HUES6 (cell line): ENCODE measurements at regions not wholly inside any gene's neighbourhood (a gene's known extent, or its start where the extent isn't known, plus 50 kb on each side); places are given as distances from the start of the nearest gene placed in this dataset.

Source experiments
- H3K27ac ChIP-seq: 2 replicates; pipeline ENCODE4 v1.7.0; 2013; ENCODE audit warnings: low read depth, mild to moderate bottlenecking, low read length, inconsistent platforms
- H3K27me3 ChIP-seq: 2 replicates; pipeline ENCODE4 v1.6.1; 2013; ENCODE audit warnings: low read length; ENCODE audit not compliant: control insufficient read depth, insufficient read depth
- H3K36me3 ChIP-seq: 2 replicates; pipeline ENCODE4 v1.6.1; 2013; ENCODE audit warnings: low read length; ENCODE audit not compliant: control insufficient read depth, insufficient read depth
- H3K4me1 ChIP-seq: 2 replicates; pipeline ENCODE4 v1.6.1; 2013; ENCODE audit warnings: low read length; ENCODE audit not compliant: control insufficient read depth, insufficient read depth
- H3K4me3 ChIP-seq: 2 replicates; pipeline ENCODE4 v1.5.1; 2013; ENCODE audit warnings: low read depth, low read length
- H3K9ac ChIP-seq: one replicate; pipeline ENCODE4 v1.6.1; 2013; ENCODE audit warnings: mild to moderate bottlenecking, low read length
- H3K9me3 ChIP-seq: 2 replicates; pipeline ENCODE4 v1.6.1; 2013; ENCODE audit warnings: low read depth, low read length; ENCODE audit not compliant: control insufficient read depth, insufficient read depth

DNA sequence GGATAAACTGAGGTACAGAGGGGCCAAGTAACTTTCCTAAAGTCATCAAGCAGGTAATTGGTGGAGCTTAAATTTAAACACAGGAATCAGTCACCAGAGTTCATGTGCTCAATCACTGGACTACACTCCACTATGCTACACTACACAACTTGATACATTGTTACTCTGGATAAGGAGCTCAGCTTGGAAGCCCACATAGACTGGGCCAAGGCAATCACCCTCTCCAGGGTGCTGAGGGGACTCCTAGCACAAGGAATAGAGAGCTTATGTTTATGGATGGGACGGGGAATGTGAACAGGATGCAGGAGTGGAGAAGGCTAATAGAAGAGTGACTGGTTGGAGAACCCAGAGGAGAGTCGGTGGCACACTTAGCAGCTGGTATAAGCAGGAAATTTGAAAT is 113.5 kb upstream of the NFIB start:
- H3K9me3 ChIP-seq, result no peaks in the 10 kb centered on the region
- H3K4me1 ChIP-seq, result peaks cover 31% of the 10 kb centered on the region
- H3K27ac ChIP-seq, result no peak overlapping the region

DNA sequence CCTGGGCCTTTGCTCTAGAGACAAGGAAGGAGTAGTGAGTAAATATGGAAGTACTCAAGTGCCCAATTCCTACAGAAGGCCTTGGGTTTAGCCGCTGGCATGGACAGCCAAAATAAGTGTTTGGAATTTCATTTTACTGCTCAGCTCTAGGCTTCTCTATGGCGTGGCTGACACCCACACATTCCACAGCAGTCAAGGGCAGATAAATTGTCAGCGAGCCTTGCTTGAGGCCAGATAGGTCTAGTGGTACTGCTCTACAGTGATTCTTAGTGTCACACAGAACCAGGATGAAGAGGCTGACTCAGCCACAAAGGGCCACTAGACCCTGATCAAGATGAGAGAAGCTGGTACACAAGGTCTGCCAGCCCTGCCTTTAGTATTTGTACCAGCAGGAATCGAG is 111.0 kb upstream of the NFIB start:
- no peak overlapping the region for H3K4me3 ChIP-seq
- no peak overlapping the region for H3K27ac ChIP-seq
- H3K9me3 ChIP-seq, result no peaks in the 10 kb centered on the region
- no peaks in the 10 kb centered on the region for H3K36me3 ChIP-seq
- H3K9ac ChIP-seq, result no peak overlapping the region
- peaks cover 50% of the 10 kb centered on the region for H3K4me1 ChIP-seq
- H3K27me3 ChIP-seq, result no peaks in the 10 kb centered on the region

More for the DNA sequence above, 113.5 kb upstream of the NFIB start:
- no peak overlapping the region for H3K9ac ChIP-seq
- no peaks in the 10 kb centered on the region for H3K27me3 ChIP-seq
- no peak overlapping the region for H3K4me3 ChIP-seq
- H3K36me3 ChIP-seq, result no peaks in the 10 kb centered on the region

DNA sequence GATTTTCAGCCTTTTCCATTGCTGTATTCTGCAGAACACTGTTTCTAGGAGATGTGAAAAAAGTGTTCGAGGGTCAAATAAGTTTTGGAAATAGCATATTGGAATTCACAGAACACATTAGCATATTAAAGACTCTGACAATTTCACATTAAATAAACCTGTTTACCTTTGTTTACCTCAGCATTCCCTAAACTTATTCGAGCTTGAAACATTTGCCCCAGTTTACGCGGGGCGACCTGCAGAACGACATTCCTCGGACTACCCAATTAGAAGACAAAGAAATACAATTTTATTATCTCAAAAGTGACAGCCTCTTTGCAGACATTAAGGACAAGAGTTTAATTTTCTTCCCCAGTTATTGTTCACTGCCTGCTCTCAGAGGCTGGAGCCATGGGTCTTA is 110.3 kb upstream of the NFIB start:
- H3K36me3 ChIP-seq, result no peaks in the 10 kb centered on the region
- H3K9ac ChIP-seq, result no peak overlapping the region
- no peaks in the 10 kb centered on the region for H3K9me3 ChIP-seq
- peaks cover 54% of the 10 kb centered on the region for H3K4me1 ChIP-seq
- no peak overlapping the region for H3K27ac ChIP-seq
- H3K4me3 ChIP-seq, result no peak overlapping the region
- H3K27me3 ChIP-seq, result no peaks in the 10 kb centered on the region

GRCh38 chr9:14423815-14424261 is 109.9 kb upstream of the NFIB start:
- H3K9me3 ChIP-seq, result no peaks in the 10 kb centered on the region
- no peak overlapping the region for H3K27ac ChIP-seq
- peaks cover 55% of the 10 kb centered on the region for H3K4me1 ChIP-seq
- no peaks in the 10 kb centered on the region for H3K27me3 ChIP-seq
- H3K4me3 ChIP-seq, result no peak overlapping the region
- no peak overlapping the region for H3K9ac ChIP-seq
- no peaks in the 10 kb centered on the region for H3K36me3 ChIP-seq

GRCh38 chr9:14421291-14421690 is 107.3 kb upstream of the NFIB start:
- H3K36me3 ChIP-seq, result no peaks in the 10 kb centered on the region
- no peak overlapping the region for H3K9ac ChIP-seq
- no peaks in the 10 kb centered on the region for H3K9me3 ChIP-seq
- H3K27me3 ChIP-seq, result no peaks in the 10 kb centered on the region
- no peak overlapping the region for H3K27ac ChIP-seq
- peaks cover 60% of the 10 kb centered on the region for H3K4me1 ChIP-seq
- no peak overlapping the region for H3K4me3 ChIP-seq

GRCh38 chr9:14418941-14419937 is 105.3 kb upstream of the NFIB start:
- no peaks in the 10 kb centered on the region for H3K36me3 ChIP-seq
- H3K27ac ChIP-seq, result no peak overlapping the region
- peaks cover 6% of the 10 kb centered on the region for H3K9me3 ChIP-seq
- no peak overlapping the region for H3K9ac ChIP-seq
- H3K27me3 ChIP-seq, result no peaks in the 10 kb centered on the region
- peaks cover 50% of the 10 kb centered on the region for H3K4me1 ChIP-seq
- no peak overlapping the region for H3K4me3 ChIP-seq

DNA sequence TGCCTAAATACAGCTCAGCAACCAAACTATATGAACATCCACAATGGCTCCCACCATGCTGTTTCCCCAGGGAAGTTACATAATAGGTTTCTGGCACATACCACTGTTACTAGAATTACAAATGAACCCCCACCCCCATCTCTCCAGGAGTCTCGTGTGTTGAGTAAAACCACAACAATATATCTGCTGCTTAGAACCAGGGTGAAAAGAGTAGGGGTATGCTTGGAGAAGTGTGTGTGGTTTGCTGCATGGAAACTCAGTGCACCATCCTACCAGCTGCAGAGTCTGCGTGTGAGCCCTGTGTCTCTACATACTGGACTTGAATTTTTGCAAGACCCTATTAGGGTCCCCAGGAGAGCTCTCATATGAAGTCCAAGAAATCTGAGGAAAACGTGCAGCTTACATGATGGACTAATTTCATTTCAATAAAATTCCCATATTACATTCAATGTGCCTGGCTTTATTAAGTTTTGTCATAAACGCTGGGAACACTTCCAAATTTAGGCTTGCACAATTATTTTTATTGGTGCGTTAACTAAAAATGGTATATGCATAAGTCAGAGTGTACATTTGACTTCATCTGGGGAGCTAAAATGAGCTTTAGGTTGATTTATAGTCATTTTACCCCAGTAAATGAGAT is 104.5 kb upstream of the NFIB start:
- Histone ChIP-seq H3K27me3 (no peaks in the 10 kb centered on the region), H3K9me3 (peaks cover 6% of the 10 kb centered on the region), H3K27ac (no peak overlapping the region), H3K9ac (no peak overlapping the region), H3K4me1 (peaks cover 42% of the 10 kb centered on the region), H3K4me3 (no peak overlapping the region), H3K36me3 (no peaks in the 10 kb centered on the region)

DNA sequence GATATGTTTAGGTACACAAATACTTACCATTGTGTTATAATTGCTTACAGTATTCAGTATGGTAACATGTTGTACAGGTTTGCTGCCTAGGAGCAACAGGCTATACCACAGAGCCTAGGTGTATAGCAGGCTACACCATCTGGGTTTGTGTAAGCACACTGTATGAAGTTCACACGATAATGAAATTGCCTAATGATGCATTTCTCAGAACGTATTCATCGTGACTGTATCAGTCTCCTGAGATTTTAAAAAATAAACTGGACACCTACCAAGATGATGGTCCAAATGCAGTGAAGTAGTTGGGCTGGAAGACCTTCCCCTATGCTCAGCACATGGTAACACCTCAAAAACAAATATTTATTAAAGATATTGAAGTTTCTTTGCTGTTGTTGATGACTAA is 103.3 kb upstream of the NFIB start:
- H3K9me3 ChIP-seq, result peaks cover 6% of the 10 kb centered on the region
- no peak overlapping the region for H3K4me3 ChIP-seq
- H3K4me1 ChIP-seq, result peaks cover 35% of the 10 kb centered on the region
- H3K9ac ChIP-seq, result no peak overlapping the region
- H3K36me3 ChIP-seq, result no peaks in the 10 kb centered on the region
- no peaks in the 10 kb centered on the region for H3K27me3 ChIP-seq
- H3K27ac ChIP-seq, result no peak overlapping the region

DNA sequence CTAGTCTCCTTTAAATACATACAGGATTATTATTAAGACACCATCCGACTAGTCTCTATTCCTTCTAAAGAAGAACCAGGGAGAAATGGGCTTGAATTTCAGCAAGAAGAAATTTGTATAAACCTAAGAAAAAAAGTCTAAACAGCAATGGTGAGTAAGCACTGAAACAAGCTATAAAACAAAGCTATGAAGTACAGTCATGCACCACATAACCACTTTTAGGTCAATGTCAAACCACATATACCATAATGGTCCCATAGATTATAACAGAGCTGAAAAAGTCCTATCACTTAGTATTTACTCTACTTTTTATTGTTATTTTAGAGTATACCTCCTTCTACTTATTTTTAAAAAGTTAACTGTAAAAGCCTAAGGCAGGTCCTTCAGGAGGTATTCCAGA is 102.0 kb upstream of the NFIB start:
- H3K9ac ChIP-seq, result no peak overlapping the region
- no peaks in the 10 kb centered on the region for H3K36me3 ChIP-seq
- H3K27me3 ChIP-seq, result no peaks in the 10 kb centered on the region
- H3K4me3 ChIP-seq, result no peak overlapping the region
- no peak overlapping the region for H3K27ac ChIP-seq
- H3K4me1 ChIP-seq, result peaks cover 23% of the 10 kb centered on the region
- peaks cover 6% of the 10 kb centered on the region for H3K9me3 ChIP-seq

DNA sequence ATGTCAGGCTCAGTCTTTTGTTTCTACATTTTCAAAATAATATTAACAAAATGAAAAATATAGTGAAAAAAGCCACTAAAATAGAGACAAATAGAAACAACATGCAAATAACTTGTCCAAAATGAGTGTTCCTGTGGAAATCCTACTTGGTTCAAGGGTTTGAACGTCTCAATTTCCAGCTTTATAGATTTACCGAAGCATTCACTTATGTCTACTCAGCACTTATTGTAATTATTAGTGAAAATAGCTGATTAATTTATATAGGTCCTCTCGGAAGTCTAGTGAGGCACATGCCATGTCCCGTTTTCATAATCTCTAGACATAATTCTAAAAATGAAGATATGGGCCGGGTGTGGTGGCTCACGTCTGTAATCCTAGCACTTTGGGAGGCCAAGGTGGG is 99.9 kb upstream of the NFIB start:
- Histone ChIP-seq H3K9ac (no peak overlapping the region), H3K36me3 (no peaks in the 10 kb centered on the region), H3K4me1 (peaks cover 12% of the 10 kb centered on the region), H3K4me3 (no peak overlapping the region), H3K9me3 (peaks cover 6% of the 10 kb centered on the region), H3K27ac (no peak overlapping the region), H3K27me3 (no peaks in the 10 kb centered on the region)

DNA sequence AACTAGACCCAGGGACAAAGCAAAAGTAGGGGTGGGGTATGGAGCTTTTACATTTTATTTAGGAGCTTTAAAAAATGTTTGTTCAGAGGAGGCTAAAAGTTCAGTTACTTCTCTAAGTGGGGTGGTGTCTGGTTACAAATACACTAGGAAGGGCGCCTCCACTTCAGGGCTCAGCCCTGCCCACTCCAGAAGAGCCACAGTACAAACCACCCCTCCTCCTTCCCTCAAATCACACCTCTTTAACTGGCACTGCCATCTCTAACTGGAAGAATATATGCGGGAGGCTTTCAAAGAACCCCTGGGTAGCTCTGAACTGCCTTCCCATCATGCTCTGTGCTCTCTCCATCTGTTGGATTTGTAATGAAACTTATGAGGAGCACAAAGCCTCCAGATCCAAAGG is 98.8 kb upstream of the NFIB start:
- Histone ChIP-seq H3K9ac (no peak overlapping the region), H3K36me3 (no peaks in the 10 kb centered on the region), H3K4me1 (peaks cover 3% of the 10 kb centered on the region; the same call in 1 of the 2 replicates), H3K27ac (no peak overlapping the region), H3K27me3 (no peaks in the 10 kb centered on the region), H3K9me3 (peaks cover 6% of the 10 kb centered on the region), H3K4me3 (no peak overlapping the region)
